ENCODE measurements at regions not wholly inside any gene's neighbourhood (a gene's known extent, or its start where the extent isn't known, plus 50 kb on each side); places are given as distances from the start of the nearest gene placed in this dataset.

- TF ChIP-seq RBBP5 (conservative IDR thresholded peaks at IDR 0.05) (no peak), PRDM15 (CRISPR knock-in tag; IDR thresholded peaks at IDR 0.05) (no peak), PBX3 (IDR thresholded peaks at IDR 0.05; ENCODE audit: insufficient replicate concordance, low read depth, low read length) (no peak)
Observed at GRCh38 chr3:188077160-188077799, 76.7 kb upstream of the LPP start (continued).

- Histone ChIP-seq H2AFZ (ENCODE audit: control insufficient read depth, low read depth, low read length) (no peak overlapping the region), H4K20me1 (ENCODE audit: control insufficient read depth, insufficient read depth) (no peaks in the 10 kb centered on the region), H3K79me2 (ENCODE audit: control insufficient read depth, insufficient read depth, low read length) (no peaks in the 10 kb centered on the region), H3K27me3 (replicated peaks in 1 of 2; ENCODE audit: control insufficient read depth in 2 of 2, insufficient read depth in 2 of 2, low read length in 1 of 2) (no peaks in the 10 kb centered on the region), H3K9ac (ENCODE audit: control insufficient read depth, insufficient read depth, low read length) (no peak overlapping the region), H3K36me3 (ENCODE audit: control insufficient read depth in 2 of 2, insufficient read depth in 2 of 2, low read length in 1 of 2) (no peaks in the 10 kb centered on the region), H3K4me1 (ENCODE audit: control insufficient read depth, insufficient read depth, low read length) (no peaks in the 10 kb centered on the region), H3K9me3 (replicated peaks; ENCODE audit: control insufficient read depth, insufficient read depth, low read length) (no peaks in the 10 kb centered on the region), H3K4me3 (no peak overlapping the region), H3K4me2 (ENCODE audit: control insufficient read depth, insufficient read depth) (no peak overlapping the region), H3K27ac (ENCODE audit: control insufficient read depth, insufficient read depth) (no peak overlapping the region)
- 43% methylated on average over 2 of the region's 2 CpGs for WGBS (ENCODE audit: insufficient coverage, insufficient replicate concordance, low lambda C conversion rate, missing lambda C conversion rate)
- SMC1A ChIA-PET (ENCODE audit: uncharacterized antibody, unreplicated experiment) = no interaction called here
- in situ Hi-C loops (cut with MboI) (no loop called here), intact Hi-C loops (cut with micrococcal nuclease; ENCODE audit: unreplicated experiment) (no loop called here)
- FAIRE-seq = no peak
- no peak for DNase-seq (ENCODE audit: low read depth, low spot score)
- RAD21 ChIA-PET (ENCODE audit: unreplicated experiment) = no interaction called here
- CTCF ChIA-PET = no interaction called here
- TF ChIP-seq RELB (IDR thresholded peaks at IDR 0.05; ENCODE audit: low read depth) (no peak), ELK1 (IDR thresholded peaks at IDR 0.05; ENCODE audit: low read depth, low read length) (no peak), CUX1 (IDR thresholded peaks at IDR 0.05; ENCODE audit: insufficient replicate concordance, low read depth, low read length) (no peak), NFYA (IDR thresholded peaks at IDR 0.05; ENCODE audit: borderline replicate concordance, low read depth, low read length) (no peak)
- BruUV-seq (replicated peaks) = no TSS peak
- ATAC-seq = no peak
- POLR2A ChIA-PET = no interaction called here
Observed at GRCh38 chr3:188080091-188080490, 73.9 kb upstream of the LPP start.
